Hypothalamus (tissue), 51 donors: ENCODE measurements at regions not wholly inside any gene's neighbourhood (a gene's known extent, or its start where the extent isn't known, plus 50 kb on each side); places are given as distances from the start of the nearest gene placed in this dataset.

Experiments used
- DNase-seq, 51 donors: peaks; one replicate each; lab custom pipeline; 2025; lab: John Stamatoyannopoulos, UW

DNA sequence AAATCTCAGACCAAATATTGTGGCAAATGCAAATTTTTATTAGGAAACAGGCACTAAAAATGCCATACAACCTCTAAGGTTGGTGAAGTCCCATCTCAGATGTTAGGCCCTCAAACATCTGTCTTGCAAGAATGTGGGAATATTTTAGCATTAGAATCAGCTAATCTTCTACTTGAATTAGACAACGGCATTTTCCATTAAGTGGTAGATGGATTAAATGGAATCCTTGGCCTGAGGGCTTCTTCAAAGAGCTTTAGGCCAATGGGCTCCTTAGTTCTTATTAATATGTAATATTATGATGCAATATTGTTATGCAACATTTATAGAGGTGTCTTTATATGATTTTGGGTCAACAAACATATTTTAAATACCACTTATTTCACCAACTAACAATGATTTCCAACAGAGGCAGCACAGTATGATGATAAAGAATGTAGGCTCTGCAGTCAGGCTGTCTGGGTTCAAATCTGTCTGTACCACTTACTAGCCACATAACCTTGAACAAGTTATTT, 122.9 kb upstream of the PLEKHA5 start:
- DNase-seq = no peak

GRCh38 chr12:19008102-19008501, 121.4 kb upstream of the PLEKHA5 start:
- DNase-seq = no peak

GRCh38 chr12:19010087-19010486, 119.4 kb upstream of the PLEKHA5 start:
- no peak for DNase-seq

DNA sequence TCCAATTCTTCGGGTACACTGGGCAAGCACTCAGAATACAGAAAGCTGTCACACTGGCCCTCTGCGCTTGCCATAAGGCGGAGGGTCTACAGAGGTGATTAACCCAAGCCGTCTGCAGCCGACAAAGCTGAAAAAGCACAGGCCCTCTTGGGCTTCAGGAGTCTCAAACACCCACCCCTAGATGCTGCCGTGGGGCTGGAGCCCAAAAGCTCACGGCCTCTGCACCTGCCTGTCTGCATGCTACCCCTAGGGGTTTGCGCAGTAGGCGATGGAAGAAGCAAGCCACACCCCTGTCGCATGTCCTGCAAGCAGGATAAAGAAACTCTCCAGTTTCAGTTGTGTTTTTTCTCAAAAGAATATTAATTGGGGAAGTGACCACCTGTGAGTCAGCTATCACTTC, 118.8 kb upstream of the PLEKHA5 start:
- DNase-seq = no peak

DNA sequence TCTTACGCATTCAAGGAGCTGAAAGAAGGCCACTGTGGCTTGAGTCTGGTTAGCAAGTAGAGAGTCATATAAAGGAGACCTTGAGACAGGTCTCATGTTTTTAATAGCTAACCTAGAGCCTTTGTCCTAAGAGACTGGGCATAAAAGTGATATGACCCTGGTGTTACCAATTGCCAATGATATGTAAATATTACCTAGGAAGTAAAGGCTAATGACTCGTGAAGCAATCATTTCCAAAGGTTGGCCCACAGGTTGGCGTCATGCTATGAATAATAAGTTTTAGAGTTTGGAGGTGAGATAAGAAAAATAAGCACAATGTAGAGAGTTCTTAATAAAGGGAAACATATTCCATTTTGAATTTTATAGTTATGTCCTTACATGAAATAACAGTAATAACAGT, 116.6 kb upstream of the PLEKHA5 start:
- DNase-seq = no peak

DNA sequence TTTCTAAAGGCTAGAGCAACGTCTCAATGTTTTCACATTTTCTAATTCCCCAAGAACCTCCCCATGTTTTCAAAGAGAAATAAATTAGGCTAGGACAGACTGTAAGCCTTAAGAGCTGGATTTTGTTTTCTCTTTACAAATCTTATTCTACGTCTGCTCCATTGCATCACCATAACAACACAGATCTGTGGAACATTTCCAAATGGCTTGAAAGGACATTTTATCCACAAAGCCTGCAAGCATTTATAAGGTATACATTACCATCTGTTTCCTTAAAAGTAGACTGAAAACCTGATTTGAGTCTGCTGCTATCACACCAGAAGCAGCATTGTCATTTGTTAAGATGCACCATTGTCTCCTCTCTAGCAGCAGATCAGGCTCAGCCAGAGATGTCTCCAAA, 115.3 kb upstream of the PLEKHA5 start:
- DNase-seq = no peak

GRCh38 chr12:19015285-19015684, 114.2 kb upstream of the PLEKHA5 start:
- DNase-seq = no peak

DNA sequence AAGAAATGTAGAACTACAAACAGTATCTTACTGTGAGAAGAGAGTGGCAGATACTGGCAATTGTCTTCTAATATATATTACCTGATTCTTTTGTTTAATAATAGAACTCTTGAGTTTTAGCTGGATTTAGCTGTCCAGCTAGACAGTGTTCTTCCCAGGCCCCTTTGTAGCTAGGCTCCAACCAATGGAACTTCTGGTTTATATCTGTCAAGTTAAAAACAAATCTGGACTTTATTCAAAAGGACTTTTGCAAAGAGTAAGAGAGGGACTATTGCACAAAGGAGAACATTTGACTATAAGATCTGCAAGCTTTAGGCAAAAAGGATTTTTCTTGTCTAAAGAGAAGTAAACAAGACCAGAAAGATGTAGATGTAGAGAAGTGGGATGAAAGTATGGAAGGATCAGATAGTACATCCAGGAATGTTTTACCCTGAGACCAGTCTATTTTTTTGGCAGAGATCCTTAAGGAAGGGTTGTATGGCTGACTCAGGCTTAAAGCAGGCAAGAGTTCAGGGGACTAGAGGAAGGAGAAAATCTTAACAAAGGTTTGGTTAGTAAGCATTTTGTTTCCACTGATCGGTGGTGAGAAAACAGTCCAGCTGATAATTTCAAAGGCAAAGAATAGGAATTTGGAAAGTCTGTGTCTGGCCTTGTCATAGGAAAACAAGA, 111.1 kb upstream of the PLEKHA5 start:
- no peak for DNase-seq

GRCh38 chr12:19021240-19021639, 108.3 kb upstream of the PLEKHA5 start:
- no peak for DNase-seq

DNA sequence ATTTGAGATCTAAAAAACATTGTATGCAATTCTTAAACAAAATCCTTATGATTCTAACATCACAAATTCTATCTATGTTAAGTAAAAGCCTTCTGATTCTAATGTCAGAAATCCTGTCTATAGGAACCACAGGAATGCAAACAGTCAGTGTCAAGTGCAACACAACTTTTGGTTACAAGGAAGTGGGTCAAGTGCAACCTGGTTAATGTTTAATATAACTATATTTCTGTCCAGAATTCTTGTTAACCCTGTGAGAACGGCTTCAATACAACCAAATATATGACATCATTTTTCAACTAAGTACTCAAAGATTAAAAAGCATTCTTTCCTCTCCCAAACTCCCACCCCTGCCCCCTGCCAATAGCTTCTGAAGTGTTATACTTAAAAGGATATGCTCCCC, 107.9 kb upstream of the PLEKHA5 start:
- DNase-seq = no peak

- DNase-seq = no peak
These were observed 104.0 kb upstream of the PLEKHA5 start for GRCh38 chr12:19025582-19025981.

DNA sequence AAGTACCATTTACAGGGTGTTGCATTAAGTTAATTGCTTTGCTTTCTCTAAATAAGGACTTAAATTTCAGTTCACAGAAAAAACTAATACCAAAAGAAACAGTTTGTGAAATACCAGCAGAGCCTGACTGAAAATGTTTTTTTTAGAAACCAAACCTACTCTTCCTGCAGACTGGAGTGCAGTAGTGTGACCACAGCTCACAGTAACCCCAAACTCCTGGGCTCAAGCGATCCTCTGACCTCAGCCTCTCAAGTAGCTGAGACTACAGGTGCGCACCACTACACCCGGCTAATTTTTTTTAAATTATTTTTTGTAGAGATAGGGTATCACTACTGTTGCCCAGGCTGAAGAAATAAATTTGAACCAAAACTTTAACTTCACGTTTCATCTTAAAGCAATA, 103.5 kb upstream of the PLEKHA5 start:
- DNase-seq = no peak

DNA sequence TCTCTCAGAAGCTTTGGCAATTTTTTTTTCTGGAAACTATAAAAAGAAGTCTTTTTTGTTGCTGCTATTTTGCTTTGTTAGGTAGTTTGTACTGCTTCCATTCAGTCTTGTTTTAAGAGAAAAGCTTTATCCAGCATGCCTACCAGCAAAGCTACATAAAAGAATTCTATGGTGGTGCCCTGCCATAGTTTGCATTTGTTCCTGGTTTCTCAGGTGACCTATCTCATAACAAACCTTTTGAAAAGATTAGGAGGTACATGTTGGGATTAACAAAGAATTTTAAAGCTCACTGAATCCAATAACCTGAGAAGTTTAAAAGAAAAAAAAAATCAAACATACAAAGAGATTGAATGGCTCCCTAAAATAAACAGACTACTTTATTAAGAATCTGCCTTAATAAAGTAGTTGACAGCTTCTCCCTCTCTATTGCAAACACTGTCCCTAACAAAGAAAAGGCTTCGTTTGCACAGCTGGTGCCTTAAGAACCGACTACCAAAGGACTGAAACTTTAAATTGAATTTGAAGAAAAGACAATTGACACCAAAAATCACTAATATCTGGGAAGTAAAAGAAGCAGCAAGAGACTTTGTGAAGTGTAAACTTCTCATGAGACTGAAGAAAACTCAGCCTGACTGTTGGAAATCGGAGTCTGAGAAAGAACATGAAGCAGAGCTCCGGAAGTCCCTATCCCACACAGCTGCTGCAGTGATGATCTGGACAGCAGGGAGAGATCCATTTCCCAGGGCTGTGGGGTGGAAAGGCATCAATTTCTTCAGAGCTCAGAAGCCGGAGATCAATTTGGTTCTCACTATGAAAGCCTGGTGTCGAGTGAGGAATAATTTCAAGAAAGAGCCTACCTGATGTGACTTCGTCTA, 102.7 kb upstream of the PLEKHA5 start:
- no peak for DNase-seq

- DNase-seq = no peak
These were observed 99.4 kb upstream of the PLEKHA5 start for GRCh38 chr12:19030180-19030579.

DNA sequence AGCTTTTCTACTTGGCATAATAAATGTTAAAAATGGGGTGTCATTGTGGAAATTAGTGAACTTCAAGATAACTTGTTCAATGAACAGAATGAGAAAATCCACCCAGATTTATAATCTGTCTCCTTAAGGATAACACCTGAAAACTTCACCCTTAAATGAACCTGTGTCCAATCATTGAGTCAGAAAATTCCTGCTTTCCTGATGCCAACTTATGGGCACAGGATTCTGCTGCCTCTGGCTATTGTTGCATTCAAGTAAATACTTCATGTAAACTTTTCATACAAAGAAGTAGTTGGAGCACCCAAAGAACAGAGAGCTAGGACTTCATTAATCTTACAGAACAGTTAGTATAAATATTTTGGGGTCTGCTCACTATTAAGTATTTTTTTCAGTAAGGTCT, 98.9 kb upstream of the PLEKHA5 start:
- DNase-seq = no peak

GRCh38 chr12:19031032-19031431, 98.5 kb upstream of the PLEKHA5 start:
- DNase-seq = no peak

DNA sequence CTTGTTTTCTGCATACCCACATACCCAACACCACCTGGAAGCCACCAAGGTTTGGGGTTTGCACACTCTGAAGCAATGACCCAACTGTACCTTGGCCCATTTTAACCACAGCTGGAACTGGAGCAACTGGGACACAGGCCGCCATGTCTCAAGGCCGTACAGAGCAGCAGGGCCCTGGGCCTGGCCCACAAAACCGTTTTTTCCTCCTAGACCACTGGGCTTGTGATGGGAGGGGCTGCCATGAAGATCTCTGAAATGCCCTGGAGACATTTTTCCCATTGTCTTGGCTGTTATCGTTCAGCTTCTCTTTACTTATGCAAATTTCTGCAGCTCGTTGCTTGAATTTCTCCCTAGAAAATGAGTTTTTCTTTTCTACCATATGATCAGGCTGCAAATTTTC, 96.7 kb upstream of the PLEKHA5 start:
- DNase-seq = no peak

DNA sequence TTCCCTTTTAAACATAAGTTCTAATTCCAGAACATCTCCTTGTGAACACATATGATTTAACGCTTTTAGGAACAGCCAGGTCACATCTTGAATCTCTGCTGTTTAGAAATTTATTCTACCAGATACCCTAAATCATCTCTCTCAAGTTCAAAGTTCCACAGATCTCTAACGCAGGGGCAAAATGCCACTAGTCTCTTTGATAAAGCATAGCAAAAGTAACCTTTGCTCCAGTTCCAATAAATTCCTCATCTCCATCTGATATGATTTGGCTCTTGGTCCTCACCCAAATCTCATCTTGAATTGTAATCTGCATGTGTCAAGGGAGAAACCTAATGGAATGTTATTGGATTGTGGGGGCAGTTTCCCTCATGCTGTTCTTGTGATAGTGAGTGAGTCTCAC, 96.3 kb upstream of the PLEKHA5 start:
- no peak for DNase-seq

DNA sequence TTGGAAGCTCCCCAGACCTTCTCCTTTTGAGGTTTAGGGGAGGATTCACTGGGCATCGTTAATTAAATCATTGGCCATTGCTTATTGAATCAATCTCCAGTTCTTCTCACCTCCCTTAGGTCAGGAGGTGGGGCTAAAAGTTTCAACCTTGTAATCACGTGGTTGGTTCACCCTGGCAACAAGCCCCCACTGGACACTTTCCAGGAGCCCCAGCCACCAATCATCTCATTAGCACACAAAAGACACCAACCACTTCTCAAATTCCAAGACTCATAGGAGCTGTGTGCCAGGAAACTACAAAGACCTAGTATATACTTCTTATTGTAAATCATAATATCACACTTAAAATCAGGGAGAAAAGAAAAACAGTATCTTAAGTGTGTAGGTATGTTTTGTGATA, 94.6 kb upstream of the PLEKHA5 start:
- DNase-seq = no peak

GRCh38 chr12:19035536-19035935, 94.0 kb upstream of the PLEKHA5 start:
- no peak for DNase-seq

GRCh38 chr12:19036673-19037357, 92.7 kb upstream of the PLEKHA5 start:
- no peak for DNase-seq

- no peak for DNase-seq
These were observed 91.3 kb upstream of the PLEKHA5 start for GRCh38 chr12:19038209-19038608.
